ENCODE measurements at regions not wholly inside any gene's neighbourhood (a gene's known extent, or its start where the extent isn't known, plus 50 kb on each side); places are given as distances from the start of the nearest gene placed in this dataset.

GRCh38 chr12:25719505-25719904 lies 166.4 kb upstream of the LMNTD1 start:
- TF ChIP-seq CTCF (conservative IDR thresholded peaks at IDR 0.05; ENCODE audit: low read length) (no peak), EZH2phosphoT487 (IDR thresholded peaks at IDR 0.05; ENCODE audit: borderline replicate concordance) (no peak)

Data from Loucy (cell line).